Liver (tissue), 3 donors: ENCODE measurements at regions not wholly inside any gene's neighbourhood (a gene's known extent, or its start where the extent isn't known, plus 50 kb on each side); places are given as distances from the start of the nearest gene placed in this dataset.

ENCODE experiments used
- EGR1 ChIP-seq, 2 donors: IDR thresholded peaks; 2 replicates each; pipeline ENCODE4 v1.6.1; 2016 to 2018; ENCODE audit warnings: antibody characterized with exemption in 2 of 2, low read depth in 2 of 2
- FOXA1 ChIP-seq: IDR thresholded peaks from 2 replicates; pipeline ENCODE4 v1.6.1; 2016; ENCODE audit warnings: antibody characterized with exemption
- GABPA ChIP-seq, 2 donors: IDR thresholded peaks in 1 of 2; conservative IDR thresholded peaks in 1 of 2; 2 replicates each; pipeline ENCODE4 v1.6.1; 2016; ENCODE audit warnings: antibody characterized with exemption in 2 of 2, mild to moderate bottlenecking in 1 of 2, moderate library complexity in 1 of 2
- JUND ChIP-seq, 2 donors: IDR thresholded peaks; 2 replicates each; pipeline ENCODE4 v1.6.1; 2016; ENCODE audit warnings: antibody characterized with exemption in 2 of 2
- TAF1 ChIP-seq: conservative IDR thresholded peaks from 2 replicates; pipeline ENCODE4 v1.6.1; 2016; ENCODE audit warnings: antibody characterized with exemption, mild to moderate bottlenecking
- YY1 ChIP-seq: IDR thresholded peaks from 2 replicates; pipeline ENCODE4 v1.6.1; 2016; ENCODE audit warnings: antibody characterized with exemption, mild to moderate bottlenecking
- TF ChIP-seq, protein P1 (sequence below): fragments of 150-350 bp; IDR thresholded peaks from 2 replicates; pipeline ENCODE4 v1.5.1; 2017; ENCODE audit warnings: improper control_type of control experiment, low read depth, low read length; ENCODE audit not compliant: missing input control
- TF ChIP-seq, protein P2 (sequence below): IDR thresholded peaks from 2 replicates; pipeline ENCODE4 v1.6.1; 2016; ENCODE audit warnings: antibody characterized with exemption
- TF ChIP-seq, protein P3 (sequence below): IDR thresholded peaks from 2 replicates; pipeline ENCODE4 v1.6.1; 2016; ENCODE audit warnings: antibody characterized with exemption, mild to moderate bottlenecking
- TF ChIP-seq, protein P4 (sequence below): IDR thresholded peaks from 2 replicates; pipeline ENCODE4 v1.6.1; 2016; ENCODE audit warnings: antibody characterized with exemption
- donor health status: healthy.
- donor health status: healthy.

DNA sequence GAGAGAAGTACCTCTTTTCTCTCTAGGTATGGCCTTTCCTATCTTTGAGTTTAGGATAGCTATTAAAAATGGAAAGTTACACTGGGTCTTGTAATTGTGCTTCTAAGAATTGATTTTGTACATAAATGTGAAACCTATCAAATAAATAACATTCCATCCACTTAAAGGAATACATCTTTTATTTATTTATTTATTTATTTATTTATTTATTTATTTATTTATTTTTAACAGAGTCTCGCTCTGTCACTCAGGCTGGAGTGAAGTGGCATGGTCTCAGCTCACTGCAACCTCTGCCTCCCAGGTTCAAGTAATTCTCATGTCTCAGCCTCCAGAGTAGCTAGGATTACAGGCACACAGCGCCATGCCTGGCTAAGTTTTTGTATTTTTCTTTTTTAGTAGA is 1114.0 kb upstream of the EEF2KMT start:
- TF ChIP-seq, protein P1, sequence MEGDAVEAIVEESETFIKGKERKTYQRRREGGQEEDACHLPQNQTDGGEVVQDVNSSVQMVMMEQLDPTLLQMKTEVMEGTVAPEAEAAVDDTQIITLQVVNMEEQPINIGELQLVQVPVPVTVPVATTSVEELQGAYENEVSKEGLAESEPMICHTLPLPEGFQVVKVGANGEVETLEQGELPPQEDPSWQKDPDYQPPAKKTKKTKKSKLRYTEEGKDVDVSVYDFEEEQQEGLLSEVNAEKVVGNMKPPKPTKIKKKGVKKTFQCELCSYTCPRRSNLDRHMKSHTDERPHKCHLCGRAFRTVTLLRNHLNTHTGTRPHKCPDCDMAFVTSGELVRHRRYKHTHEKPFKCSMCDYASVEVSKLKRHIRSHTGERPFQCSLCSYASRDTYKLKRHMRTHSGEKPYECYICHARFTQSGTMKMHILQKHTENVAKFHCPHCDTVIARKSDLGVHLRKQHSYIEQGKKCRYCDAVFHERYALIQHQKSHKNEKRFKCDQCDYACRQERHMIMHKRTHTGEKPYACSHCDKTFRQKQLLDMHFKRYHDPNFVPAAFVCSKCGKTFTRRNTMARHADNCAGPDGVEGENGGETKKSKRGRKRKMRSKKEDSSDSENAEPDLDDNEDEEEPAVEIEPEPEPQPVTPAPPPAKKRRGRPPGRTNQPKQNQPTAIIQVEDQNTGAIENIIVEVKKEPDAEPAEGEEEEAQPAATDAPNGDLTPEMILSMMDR = no peak
- no peak for TF ChIP-seq FOXA1
- TF ChIP-seq, protein P2, sequence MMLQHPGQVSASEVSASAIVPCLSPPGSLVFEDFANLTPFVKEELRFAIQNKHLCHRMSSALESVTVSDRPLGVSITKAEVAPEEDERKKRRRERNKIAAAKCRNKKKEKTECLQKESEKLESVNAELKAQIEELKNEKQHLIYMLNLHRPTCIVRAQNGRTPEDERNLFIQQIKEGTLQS = no peak
- no peak for TF ChIP-seq GABPA (IDR thresholded peaks at IDR 0.05 in 1 of 2, conservative IDR thresholded peaks at IDR 0.05 in 1 of 2)
- TF ChIP-seq, protein P3, sequence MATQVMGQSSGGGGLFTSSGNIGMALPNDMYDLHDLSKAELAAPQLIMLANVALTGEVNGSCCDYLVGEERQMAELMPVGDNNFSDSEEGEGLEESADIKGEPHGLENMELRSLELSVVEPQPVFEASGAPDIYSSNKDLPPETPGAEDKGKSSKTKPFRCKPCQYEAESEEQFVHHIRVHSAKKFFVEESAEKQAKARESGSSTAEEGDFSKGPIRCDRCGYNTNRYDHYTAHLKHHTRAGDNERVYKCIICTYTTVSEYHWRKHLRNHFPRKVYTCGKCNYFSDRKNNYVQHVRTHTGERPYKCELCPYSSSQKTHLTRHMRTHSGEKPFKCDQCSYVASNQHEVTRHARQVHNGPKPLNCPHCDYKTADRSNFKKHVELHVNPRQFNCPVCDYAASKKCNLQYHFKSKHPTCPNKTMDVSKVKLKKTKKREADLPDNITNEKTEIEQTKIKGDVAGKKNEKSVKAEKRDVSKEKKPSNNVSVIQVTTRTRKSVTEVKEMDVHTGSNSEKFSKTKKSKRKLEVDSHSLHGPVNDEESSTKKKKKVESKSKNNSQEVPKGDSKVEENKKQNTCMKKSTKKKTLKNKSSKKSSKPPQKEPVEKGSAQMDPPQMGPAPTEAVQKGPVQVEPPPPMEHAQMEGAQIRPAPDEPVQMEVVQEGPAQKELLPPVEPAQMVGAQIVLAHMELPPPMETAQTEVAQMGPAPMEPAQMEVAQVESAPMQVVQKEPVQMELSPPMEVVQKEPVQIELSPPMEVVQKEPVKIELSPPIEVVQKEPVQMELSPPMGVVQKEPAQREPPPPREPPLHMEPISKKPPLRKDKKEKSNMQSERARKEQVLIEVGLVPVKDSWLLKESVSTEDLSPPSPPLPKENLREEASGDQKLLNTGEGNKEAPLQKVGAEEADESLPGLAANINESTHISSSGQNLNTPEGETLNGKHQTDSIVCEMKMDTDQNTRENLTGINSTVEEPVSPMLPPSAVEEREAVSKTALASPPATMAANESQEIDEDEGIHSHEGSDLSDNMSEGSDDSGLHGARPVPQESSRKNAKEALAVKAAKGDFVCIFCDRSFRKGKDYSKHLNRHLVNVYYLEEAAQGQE = no peak
- TF ChIP-seq, protein P4, sequence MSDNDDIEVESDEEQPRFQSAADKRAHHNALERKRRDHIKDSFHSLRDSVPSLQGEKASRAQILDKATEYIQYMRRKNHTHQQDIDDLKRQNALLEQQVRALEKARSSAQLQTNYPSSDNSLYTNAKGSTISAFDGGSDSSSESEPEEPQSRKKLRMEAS = no peak
- no peak for TF ChIP-seq TAF1
- TF ChIP-seq YY1 = no peak
- no peak for TF ChIP-seq JUND (IDR thresholded peaks at IDR 0.05)
- TF ChIP-seq EGR1 (IDR thresholded peaks at IDR 0.05; ENCODE audit: low read depth in 2 of 2) = no peak
